GM18870 (cell line): ENCODE measurements at regions not wholly inside any gene's neighbourhood (a gene's known extent, or its start where the extent isn't known, plus 50 kb on each side); places are given as distances from the start of the nearest gene placed in this dataset.

ENCODE experiments used
- ATAC-seq: cut with Tn5 transposase; IDR thresholded peaks from one replicate; pipeline ENCODE4 v1.9.1; 2021; ENCODE audit warnings: moderate library complexity; ENCODE audit not compliant: unreplicated experiment

DNA sequence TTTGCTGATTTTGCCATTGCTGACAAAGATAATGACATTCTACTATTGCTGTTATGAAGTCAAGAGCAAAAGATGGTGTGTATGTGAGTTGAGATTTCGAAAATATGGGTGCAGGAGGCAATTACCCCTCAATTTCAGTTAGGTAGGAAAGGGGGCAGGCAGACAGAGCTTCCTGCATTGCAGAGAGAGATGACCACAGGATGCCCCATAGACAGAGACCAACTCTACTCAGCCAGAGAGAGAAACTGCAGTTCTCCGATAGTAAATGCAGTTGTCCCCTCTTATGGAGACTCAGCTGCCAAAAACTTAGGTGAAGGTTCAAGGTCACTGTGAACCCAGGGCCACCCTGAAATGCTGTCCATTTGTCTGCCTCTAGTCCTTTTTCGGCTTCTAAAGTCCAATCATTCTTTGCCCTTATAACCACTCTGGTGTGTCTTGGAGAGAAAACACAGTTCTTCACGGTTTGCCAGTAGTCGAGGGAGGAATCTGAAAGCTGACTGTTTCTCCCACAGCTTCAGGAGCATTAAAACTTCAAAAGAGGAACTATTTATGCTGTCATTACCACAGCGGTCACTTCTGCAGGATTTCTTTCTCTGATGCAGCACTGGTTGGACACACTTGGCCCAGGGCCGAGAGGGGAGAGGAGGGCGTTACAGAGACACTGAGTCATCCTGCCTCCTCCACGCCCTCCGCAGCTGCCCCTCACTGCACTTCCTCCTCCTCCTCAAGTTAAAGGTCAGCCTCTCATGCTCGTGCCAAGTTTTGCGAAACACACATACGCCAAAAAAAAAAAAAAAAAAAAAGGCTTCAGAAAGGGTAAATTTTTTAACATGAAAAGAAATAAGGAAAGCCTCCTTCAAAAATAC lies 264.3 kb downstream of the FOXO1 start:
- ATAC-seq: peak; percentile 88

DNA sequence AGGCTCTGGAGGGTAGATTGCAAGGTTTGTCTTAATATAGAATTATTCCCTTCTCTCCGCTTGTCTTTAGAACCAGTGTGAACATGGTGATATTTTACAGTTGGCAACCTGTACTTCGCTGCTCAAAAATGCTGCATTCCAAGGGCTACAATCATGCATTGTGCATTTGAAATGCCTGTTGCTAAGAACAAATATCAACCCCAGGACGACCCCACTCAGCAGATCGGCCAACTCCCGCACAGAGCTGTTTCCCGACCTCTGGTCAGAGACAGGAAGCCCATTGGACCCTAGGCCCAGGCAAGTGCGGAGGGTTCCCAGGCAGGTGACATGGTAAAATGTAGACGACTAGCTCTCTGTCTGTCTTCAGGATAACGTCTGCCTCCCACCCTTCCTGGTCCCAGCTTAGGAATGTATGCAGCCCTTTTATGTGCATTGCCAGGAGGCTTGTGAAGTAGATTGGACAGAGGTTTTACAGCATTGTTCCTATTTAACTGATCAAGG lies 263.5 kb downstream of the FOXO1 start:
- no peak for ATAC-seq

DNA sequence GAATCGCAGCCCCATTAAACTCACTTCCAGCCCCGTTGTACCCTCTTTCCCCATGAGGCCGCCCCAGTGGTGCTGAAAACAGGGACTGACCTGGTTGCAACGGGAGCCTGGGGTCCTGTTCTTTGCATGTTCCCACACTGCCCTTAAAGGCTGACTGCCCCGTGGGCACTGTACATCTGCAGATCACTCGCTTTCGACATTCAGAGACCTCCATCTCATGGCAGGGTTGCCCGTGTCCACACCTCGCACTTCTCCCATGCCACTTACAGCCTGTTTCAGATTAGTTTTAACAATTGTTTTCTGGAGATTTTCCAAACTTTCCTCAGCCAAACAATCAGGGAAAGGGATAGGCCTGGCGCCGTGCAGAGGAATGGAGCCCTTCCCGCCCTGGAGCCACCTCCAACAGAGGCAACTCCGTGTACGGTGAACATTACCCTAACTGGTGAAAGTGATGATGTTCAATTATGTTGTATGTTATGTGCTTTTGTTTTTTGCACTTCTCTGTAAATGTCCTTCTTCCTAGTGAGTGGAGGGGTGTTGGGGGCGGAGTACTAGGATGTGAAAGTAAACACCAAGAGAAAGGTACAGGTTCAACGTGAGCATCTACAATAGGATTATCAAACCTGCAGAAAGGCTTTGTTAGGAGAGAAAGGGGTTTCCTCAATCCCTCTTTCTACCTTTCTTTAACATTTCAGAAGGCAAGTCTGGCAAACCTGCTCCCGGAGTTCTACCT lies 262.8 kb downstream of the FOXO1 start:
- ATAC-seq: no peak

DNA sequence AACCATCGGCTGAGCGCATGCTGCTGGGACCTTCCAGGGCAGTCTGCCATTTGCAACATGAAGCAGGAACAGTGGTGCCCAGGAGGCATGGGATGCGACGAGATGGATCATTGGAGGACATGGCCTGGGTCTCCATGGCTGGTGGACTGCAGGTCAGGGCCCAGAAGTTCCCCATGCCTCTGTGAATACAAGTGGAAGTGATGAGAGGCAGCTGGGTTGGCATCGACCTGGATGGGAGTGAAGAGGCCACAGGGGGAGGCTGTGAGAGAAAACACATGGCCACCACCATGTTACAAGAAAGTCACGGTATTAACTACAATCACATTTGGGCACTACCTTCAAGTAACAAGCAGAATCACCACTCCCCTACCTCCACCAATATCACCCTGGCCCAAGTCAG lies 262.0 kb downstream of the FOXO1 start:
- no peak for ATAC-seq

DNA sequence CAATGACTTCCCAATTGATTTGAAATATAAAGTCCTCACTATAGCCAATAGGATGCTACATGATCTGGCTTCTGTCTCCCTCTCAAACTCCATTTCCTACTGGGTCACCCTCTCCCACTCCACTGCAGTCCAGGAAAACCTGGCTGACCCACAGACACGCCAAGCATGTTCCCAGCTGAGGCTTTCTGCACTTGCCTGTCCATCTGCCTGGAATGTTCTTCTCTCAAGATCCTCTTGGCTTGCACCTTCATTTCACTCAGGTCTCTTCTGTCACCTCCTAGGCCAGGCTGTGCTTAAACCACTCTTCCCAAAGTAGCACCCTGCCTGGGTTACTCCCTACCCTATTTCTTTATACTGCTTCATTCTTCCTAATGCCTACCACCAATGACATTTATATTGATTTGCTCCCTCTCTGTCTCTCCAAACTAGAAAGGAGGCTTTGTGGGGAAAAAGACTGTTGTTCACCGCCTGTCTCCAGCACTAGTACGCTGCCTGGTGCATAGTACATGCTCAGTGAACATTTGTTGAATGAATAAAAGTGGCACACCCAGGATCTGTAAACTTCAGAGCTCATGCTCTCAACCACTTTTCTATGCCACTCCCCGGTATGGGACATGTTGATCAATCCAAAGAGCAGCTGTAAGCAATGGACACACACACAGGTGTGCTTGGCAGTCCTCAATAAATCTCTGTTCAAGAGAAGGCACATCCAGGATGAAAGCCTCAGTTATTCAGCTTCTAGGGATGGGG lies 261.3 kb downstream of the FOXO1 start:
- ATAC-seq: no peak

DNA sequence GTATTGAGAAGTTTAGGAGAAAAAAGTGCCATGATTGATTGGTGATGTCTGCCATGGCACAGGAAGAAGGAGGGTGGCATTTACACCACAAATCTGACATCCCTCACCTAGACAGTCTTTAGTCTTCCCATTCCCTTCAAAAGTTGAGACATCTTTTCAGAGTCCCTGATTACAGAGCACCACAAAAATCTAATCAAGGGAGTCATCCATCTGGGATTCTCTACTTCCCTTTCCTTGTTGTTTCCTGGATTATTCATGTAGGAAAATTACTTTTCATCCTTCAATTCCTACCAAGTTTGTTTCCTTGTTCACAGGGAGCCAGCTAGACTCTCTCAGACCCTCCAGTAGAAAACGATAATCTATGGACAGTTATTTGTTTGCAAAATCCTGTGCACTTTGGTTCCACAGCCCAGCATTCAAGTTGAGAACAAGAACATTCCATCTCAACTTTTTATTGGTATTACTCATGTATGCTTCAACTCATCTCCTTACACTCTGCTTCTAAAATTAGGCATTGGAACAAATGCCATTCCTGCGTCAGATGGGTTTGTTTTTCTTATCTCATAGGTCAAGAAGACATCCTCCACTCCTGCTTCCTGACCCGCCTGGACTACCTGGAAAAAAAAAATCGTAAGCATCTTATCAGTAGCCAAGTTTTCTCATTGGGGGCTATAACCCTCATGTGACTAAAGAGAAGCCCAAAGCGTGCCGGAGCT lies 259.9 kb downstream of the FOXO1 start:
- ATAC-seq: no peak

DNA sequence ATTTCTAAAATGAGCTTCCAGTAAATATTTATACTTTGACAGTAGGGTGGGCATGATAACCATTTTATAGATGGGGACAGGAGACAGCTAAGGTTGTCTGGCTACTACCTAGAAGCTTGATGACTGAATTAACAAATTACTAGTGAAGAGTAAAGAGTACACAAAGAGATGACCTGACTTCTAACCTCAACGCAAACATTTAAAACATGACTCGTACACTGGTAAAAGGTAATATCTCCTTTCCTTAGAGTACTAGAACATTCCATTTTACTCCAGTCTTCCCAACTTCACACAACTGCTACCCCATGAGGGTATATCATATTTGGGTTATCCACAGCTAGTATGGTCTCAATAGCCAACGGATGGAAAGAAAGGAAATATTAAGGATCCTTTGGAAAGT lies 258.9 kb downstream of the FOXO1 start:
- no peak for ATAC-seq

DNA sequence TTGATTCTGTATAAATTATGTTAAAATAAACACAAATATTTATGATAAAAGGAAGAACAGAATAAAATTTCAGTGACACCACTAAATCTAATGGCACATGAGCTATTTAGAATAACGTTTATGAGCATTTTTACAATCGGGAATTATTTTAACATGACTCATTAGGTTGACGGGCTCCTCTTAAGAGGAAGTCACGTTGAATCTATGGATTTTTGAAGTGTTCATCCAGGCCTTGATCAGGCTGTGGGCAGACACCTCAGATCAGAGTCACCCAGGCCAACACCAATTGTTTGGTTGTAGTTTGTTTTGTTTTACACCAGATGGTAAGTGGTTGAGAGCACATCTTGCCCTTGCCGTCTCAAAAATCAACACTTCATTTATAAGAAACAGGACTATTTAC lies 257.8 kb downstream of the FOXO1 start:
- no peak for ATAC-seq

DNA sequence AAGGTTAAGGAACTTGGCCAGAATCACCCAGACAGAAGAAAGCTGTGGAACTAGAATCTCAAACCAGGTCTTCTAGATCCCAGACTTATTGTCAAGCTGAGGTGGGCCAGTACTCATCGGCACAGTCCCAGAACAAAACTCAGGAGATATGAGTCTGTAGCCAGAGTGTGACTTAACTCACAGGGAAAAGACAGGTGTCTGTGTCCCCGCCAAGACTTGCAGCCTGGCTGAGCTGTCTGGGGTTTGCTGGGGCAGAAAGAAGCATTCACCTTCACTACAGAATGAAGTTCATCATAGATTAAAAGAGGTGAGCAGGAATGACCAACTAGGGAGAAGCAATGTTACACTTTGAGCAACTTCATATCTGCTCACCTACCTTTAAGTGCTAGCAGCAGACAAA lies 257.2 kb downstream of the FOXO1 start:
- no peak for ATAC-seq

DNA sequence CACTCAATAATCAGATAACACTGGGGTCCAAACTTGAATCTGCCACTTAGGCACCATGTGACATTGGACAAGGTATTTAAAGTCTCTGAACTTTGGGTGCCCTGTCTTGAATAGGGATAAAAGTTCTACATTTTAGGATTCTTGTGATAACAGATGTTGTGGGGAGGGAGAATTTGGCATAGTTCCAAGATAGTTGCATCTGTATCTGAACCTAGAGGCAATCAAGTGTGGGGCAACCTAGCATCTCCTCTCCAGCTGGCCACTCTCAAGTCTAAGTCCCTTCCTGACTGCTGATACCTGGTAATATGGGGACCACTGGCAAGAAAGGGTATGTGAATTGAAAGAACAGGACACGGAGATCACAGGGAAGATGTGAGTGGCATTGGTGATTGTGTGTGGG lies 256.1 kb downstream of the FOXO1 start:
- no peak for ATAC-seq

DNA sequence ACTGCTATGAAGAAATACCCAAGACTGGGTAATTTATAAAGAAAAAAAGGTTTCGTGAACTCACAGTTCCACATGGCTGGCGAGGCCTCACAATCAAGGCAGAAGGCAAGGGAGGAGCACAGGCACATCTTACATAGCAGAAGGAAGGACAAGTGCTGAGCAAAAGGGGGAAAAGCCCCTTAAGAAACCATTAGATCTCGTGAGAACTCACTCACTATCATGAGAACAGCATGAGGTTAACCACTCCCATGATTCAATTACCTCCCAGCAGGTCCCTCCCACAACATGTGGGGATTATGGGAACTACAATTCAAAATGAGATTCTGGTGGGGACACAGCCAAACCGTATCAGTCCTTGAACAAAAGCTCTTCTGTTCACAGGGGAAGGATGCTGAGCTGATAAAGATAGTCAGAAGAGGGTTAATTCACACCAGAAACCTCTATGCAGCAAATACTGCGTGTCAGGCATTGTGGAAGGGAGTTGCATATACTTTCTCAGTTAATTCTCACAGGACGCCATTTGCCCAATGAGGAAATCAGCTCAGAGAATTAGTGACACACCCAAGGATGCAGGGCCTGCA lies 246.2 kb downstream of the FOXO1 start:
- no peak for ATAC-seq

DNA sequence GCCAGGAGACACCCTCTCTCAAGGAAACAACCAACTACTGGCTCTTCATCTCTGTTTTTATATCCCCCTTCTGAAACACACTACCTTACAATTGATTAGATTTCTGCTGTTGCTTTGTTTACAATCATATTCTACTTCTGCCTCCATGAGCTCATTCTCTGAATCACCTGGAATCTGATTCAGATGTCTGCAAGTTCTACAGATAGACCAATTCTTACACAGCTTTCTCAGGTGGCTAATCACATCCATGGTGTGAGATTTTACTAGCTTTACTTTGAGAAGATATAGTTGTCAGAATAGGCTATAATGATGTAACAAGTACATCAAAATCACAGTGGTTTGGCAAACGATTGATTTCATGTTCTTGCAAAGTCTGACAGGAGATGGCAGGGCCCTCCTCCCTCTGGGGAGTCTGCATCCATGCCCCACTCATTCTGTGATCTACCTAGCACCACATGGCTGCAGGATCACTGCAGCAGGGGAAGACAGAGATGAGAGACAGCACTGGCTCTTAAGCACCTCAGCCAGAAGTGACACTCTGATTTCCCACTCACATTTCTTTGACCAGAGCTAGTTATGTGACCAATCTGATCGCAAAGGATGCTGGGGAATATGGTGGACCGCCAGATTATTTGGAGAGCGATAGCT lies 243.7 kb downstream of the FOXO1 start:
- no peak for ATAC-seq

DNA sequence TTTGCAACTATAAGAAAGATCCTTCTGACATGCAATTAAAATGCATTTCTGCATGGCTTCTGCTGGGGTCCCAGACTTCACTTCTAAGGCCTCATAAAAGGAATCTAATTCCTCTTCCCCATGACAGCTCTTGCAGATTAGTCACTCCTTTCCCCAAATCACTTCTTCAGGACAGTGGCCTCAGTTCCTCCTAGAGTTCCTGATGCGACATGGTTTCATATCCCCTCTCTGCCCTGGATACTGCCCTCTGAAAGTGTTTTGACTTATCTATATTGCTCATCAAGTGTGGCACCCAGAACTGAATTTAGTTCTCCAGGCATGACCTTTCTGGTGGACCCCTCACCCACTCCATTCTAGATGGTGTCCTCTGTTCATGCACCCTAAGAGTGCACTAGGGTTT lies 238.1 kb downstream of the FOXO1 start:
- no peak for ATAC-seq

DNA sequence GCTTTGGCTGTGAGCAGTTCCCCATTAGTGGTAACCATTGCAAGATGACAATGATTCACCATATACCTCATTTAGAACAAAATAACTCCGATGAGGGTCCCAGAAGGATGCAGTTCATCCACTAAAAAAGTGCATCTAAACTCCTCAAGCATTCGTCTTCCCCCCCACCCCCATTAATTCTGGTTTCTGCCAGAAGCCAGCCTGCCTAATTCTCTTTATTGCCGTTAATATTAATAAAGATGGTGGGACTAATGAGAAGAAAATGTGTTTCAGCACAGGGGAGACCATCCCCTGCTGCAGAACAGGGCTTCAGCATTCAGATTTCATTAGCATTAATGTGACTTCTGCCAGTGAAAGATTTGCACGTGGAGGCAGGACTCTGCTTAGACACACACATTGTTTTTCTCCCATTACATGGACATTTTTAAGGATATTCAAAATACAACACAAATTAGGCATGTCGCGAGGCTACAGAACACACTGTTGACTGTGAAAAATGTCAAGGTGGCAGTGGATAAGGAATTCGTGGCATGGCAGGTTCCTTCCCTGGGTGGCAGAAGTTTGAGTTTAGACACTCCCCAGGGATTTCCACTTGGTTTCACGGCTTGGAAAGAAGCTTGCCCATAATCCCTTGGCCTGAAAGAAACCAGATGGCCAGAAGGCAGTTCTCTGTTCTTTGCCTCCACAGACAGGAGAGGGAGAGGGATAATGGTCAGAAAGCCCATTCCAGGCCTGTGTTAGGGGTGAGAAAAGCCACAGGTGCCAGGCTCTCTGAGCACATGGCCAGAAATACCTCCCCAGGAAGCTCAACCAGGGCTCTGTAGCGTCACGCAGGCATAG lies 236.5 kb downstream of the FOXO1 start:
- ATAC-seq: no peak

DNA sequence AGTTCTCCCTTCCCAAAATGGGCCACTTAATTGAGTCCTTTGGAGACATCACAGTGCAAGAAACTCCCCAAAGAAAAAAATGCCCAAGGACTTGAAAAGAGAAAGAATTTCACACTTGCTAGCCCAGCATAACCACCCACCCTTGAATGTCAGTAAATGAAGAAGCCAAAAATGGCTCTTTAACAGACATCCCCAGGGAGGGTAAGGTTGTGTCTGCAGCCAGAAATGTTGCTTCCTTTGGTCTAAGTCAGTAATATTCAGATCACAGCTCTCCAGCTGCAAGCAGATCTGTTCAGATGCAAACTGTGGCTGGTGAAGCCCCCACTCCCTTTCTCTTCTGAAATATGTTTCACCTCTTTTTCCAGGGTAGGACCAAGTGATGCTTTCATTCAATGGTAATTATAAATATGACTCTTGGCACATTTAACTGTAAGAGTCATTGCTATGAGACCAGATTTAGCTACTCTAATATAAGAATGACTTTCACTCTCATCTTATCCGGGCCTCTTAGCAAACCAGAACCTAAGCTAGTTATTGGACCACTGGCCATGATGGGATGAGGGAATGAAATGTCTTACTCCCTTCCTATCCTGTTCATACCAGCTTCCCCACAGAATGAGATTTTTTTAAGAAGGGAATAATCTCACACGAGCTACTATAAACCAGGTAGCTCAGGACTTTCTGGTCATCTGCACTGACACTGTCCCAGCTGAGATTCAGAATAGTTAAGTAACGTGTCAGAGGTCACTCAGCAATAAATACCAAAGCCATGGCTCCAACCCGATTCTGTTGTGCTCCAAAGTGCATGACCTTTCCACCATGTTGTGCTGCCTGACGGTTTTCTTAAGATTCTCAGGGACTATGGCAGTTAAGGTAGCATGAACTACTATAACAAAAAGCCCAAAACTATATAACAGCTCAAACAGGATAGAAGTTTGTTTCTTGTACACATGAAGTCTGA lies 234.1 kb downstream of the FOXO1 start:
- ATAC-seq: no peak

DNA sequence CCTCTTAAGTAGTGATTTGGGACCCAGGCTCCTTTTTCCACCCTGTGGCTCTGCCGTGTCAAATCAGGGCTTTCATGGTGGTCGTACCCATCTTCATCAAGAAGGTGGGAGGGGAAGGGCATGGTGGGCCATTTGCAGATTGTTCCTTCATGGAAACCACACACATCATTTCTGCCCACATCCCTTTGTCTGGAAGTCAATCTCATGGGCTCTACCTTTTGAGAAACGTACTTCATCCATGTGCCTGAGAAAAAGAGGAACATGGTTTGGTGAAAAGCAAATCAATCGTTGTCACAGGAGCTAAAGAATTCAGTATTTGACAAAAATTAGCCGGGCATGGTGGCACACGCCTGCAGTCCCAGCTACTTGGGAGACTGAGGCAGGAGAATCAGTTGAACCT lies 233.4 kb downstream of the FOXO1 start:
- ATAC-seq: no peak

DNA sequence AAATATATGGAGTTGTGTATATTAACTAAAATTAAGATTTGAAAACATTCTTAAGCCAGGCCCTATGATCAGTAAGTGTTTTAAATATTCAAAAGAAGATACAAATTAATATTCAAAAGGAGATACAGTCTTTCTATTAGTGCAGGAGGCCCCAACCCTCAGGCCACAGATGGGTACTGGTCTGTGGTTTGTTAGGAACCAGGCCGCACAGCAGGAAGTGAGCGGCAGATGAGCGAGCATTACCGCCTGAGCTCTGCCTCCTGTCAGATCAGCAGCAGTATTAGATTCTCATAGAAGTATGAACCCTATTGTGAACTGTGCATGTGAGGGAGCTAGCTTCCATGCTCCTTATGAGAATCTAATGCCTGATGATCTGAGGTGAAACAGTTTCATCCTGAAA lies 232.9 kb downstream of the FOXO1 start:
- ATAC-seq: no peak
